Thoracic aorta (tissue), 2 donors: ENCODE measurements at regions not wholly inside any gene's neighbourhood (a gene's known extent, or its start where the extent isn't known, plus 50 kb on each side); places are given as distances from the start of the nearest gene placed in this dataset.

ENCODE experiments used
- ATAC-seq: fragments of 150-250 bp; one replicate; pipeline ENCODE4 v1.8.0; 2017; ENCODE audit warnings: low read depth; ENCODE audit not compliant: insufficient number of reproducible peaks, low FRiP score
- DNase-seq: peaks from one replicate; pipeline ENCODE4 v3.0.0-alpha.2; 2020; ENCODE audit warnings: low spot score
- H3K27ac ChIP-seq, 2 donors: fragments of 200-600 bp; sonication (generic); 1 replicate in 1 of 2; 2 replicates in 1 of 2; pipeline ENCODE4 v1.5.1; 2016; ENCODE audit warnings: mild to moderate bottlenecking in 2 of 2, moderate library complexity in 2 of 2
- H3K27me3 ChIP-seq: fragments of 200-600 bp; sonication (generic); replicated peaks from 2 replicates; pipeline ENCODE4 v1.6.0; 2016; ENCODE audit warnings: mild to moderate bottlenecking; ENCODE audit not compliant: insufficient read depth
- H3K36me3 ChIP-seq: fragments of 200-600 bp; sonication (generic); one replicate; pipeline ENCODE4 v1.5.1; 2016
- H3K4me1 ChIP-seq, 2 donors: fragments of 200-600 bp; sonication (generic); 1 replicate in 1 of 2; 2 replicates in 1 of 2; pipeline versions ENCODE4 v1.5.1 to v1.6.0; 2016; ENCODE audit warnings: low read depth in 2 of 2, mild to moderate bottlenecking in 1 of 2; ENCODE audit not compliant: control insufficient read depth in 1 of 2
- H3K4me3 ChIP-seq: fragments of 200-600 bp; sonication (generic); 2 replicates; pipeline ENCODE4 v1.5.1; 2016; ENCODE audit warnings: mild to moderate bottlenecking
- H3K9me3 ChIP-seq: fragments of 200-600 bp; sonication (generic); 2 replicates; pipeline ENCODE4 v1.5.1; 2016
- CTCF ChIP-seq: fragments of 200-600 bp; sonication (generic); IDR thresholded peaks from one replicate; pipeline ENCODE4 v1.5.1; 2019; ENCODE audit warnings: antibody characterized with exemption

DNA sequence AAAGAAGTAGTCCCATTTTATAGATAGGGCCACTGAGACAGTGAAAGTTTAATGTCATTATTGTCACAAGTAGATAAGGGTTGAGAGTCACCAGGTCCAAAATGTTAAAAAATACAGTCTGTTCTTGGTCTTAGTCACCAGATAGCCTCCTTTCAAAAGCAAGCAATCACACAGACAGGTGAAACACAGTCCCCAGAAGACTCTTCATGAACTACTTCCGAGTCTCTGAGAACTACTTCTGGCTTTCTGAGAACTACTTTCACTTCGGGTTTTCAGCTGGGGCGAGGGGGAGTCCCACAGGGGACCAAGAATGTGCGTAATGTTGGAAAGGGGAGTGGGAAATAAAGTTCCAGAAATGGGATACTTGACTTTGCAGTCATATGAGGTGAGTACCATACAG is 143.2 kb downstream of the HHIPL2 start:
- H3K4me3 ChIP-seq: no peak overlapping the region
- no peak for DNase-seq
- no peak overlapping the region for H3K27ac ChIP-seq
- no peaks in the 10 kb centered on the region for H3K36me3 ChIP-seq
- ATAC-seq: no peak
- H3K27me3 ChIP-seq: no peaks in the 10 kb centered on the region
- no peak for TF ChIP-seq CTCF
- no peaks in the 10 kb centered on the region for H3K9me3 ChIP-seq
- no peaks in the 10 kb centered on the region for H3K4me1 ChIP-seq

DNA sequence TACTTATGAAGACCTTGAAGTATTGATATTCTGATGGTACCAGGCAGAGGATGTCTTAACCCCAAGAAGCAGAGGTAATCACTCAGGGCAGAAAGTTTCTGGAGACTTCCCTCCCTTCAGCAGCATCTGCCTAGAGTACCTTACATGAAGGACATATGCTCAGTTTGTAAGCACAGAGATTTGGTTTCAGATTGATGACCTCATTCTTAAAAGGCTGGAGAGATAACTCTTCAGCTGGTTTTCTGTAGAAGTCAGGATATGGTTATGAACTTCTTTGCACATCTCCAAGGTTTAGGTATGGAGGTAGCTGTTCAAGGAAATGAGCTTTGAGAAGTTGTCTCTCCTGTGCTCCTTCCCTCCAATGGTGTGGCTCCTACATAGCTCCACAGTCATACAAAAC is 148.7 kb downstream of the HHIPL2 start:
- TF ChIP-seq CTCF: no peak
- H3K27ac ChIP-seq: no peak overlapping the region
- H3K4me1 ChIP-seq: no peaks in the 10 kb centered on the region
- ATAC-seq (no peak), DNase-seq (no peak)
- no peaks in the 10 kb centered on the region for H3K27me3 ChIP-seq
- no peak overlapping the region for H3K4me3 ChIP-seq
- H3K36me3 ChIP-seq: no peaks in the 10 kb centered on the region
- H3K9me3 ChIP-seq: no peaks in the 10 kb centered on the region

- Histone ChIP-seq H3K9me3 (no peaks in the 10 kb centered on the region), H3K36me3 (no peaks in the 10 kb centered on the region), H3K4me3 (no peak overlapping the region), H3K4me1 (no peaks in the 10 kb centered on the region), H3K27ac (no peak overlapping the region), H3K27me3 (no peaks in the 10 kb centered on the region)
- no peak for ATAC-seq
- no peak for TF ChIP-seq CTCF
- DNase-seq: no peak
Observed at GRCh38 chr1:222394224-222394623, 153.7 kb downstream of the HHIPL2 start.

GRCh38 chr1:222392556-222392955 is 155.3 kb downstream of the HHIPL2 start:
- DNase-seq: no peak
- H3K27me3 ChIP-seq: no peaks in the 10 kb centered on the region
- H3K4me1 ChIP-seq: no peaks in the 10 kb centered on the region
- no peaks in the 10 kb centered on the region for H3K36me3 ChIP-seq
- H3K4me3 ChIP-seq: no peak overlapping the region
- H3K27ac ChIP-seq: no peak overlapping the region
- H3K9me3 ChIP-seq: no peaks in the 10 kb centered on the region
- no peak for ATAC-seq
- no peak for TF ChIP-seq CTCF

GRCh38 chr1:222390181-222390580 is 157.7 kb downstream of the HHIPL2 start:
- ATAC-seq: no peak

More at GRCh38 chr1:222390181-222390580, 157.7 kb downstream of the HHIPL2 start:
- TF ChIP-seq CTCF: no peak
- Histone ChIP-seq H3K9me3 (no peaks in the 10 kb centered on the region), H3K27ac (no peak overlapping the region), H3K36me3 (no peaks in the 10 kb centered on the region), H3K27me3 (no peaks in the 10 kb centered on the region), H3K4me3 (no peak overlapping the region), H3K4me1 (no peaks in the 10 kb centered on the region)
- no peak for DNase-seq
